Loucy (cell line): ENCODE measurements at regions not wholly inside any gene's neighbourhood (a gene's known extent, or its start where the extent isn't known, plus 50 kb on each side); places are given as distances from the start of the nearest gene placed in this dataset.
"Not testable (repeated sequence)": the region's sequence is repeated elsewhere in the genome, so short reads cannot be mapped to it uniquely, and the experiment has no call there.

Experiments
- H2AFZ ChIP-seq: fragments of 200-600 bp; sonication (generic); 2 replicates; pipeline ENCODE4 v1.6.0; 2016; ENCODE audit warnings: antibody characterized with exemption, mild to moderate bottlenecking, low read length, moderate library complexity
- H3F3A ChIP-seq: fragments of 200-600 bp; 2 replicates; pipeline ENCODE4 v1.6.0; 2016; ENCODE audit warnings: antibody characterized with exemption, low read depth, mild to moderate bottlenecking
- H3K27me3 ChIP-seq: fragments of 200-600 bp; sonication (generic); 2 replicates; pipeline ENCODE4 v1.6.1; 2014; ENCODE audit warnings: low read length, mild to moderate bottlenecking; ENCODE audit not compliant: insufficient read depth, poor library complexity, severe bottlenecking
- H3K36me3 ChIP-seq: fragments of 200-600 bp; sonication (generic); 2 replicates; pipeline ENCODE4 v1.6.1; 2016; ENCODE audit warnings: low read length; ENCODE audit not compliant: insufficient read depth
- H3K4me1 ChIP-seq: fragments of 200-600 bp; sonication (generic); 2 replicates; pipeline ENCODE4 v1.5.1; 2014; ENCODE audit warnings: low read length, mild to moderate bottlenecking; ENCODE audit not compliant: insufficient read depth, poor library complexity, severe bottlenecking
- H3K4me2 ChIP-seq: fragments of 200-600 bp; sonication (generic); 2 replicates; pipeline ENCODE4 v1.6.0; 2014; ENCODE audit warnings: antibody characterized with exemption, low read length, low read depth, mild to moderate bottlenecking; ENCODE audit not compliant: poor library complexity, severe bottlenecking
- H3K4me3 ChIP-seq: fragments of 200-600 bp; sonication (generic); 2 replicates; pipeline ENCODE4 v1.5.1; 2014; ENCODE audit warnings: low read length, mild to moderate bottlenecking, mixed read lengths; ENCODE audit not compliant: poor library complexity, severe bottlenecking
- H3K79me2 ChIP-seq: fragments of 200-600 bp; sonication (generic); 2 replicates; pipeline ENCODE4 v1.6.1; 2014; ENCODE audit warnings: low read length; ENCODE audit not compliant: insufficient read depth
- H3K9ac ChIP-seq: fragments of 200-600 bp; sonication (generic); 2 replicates; pipeline ENCODE4 v1.6.0; 2014; ENCODE audit warnings: mild to moderate bottlenecking, low read depth, low read length, moderate library complexity; ENCODE audit not compliant: poor library complexity, severe bottlenecking
- H3K9me2 ChIP-seq: fragments of 200-600 bp; sonication (generic); replicated peaks from 2 replicates; pipeline ENCODE4 v1.6.1; 2016; ENCODE audit warnings: low read depth, low read length, mixed read lengths
- H3K9me3 ChIP-seq: fragments of 200-600 bp; sonication (generic); 2 replicates; pipeline ENCODE4 v1.6.1; 2014; ENCODE audit warnings: mild to moderate bottlenecking, antibody characterized with exemption, low read length, low read depth; ENCODE audit not compliant: insufficient read depth
- H4K20me1 ChIP-seq: fragments of 200-600 bp; sonication (generic); 2 replicates; pipeline ENCODE4 v1.6.0; 2014; ENCODE audit warnings: antibody characterized with exemption, low read length, mild to moderate bottlenecking; ENCODE audit not compliant: insufficient read depth, poor library complexity, severe bottlenecking
- EZH2phosphoT487 ChIP-seq: fragments of 200-600 bp; IDR thresholded peaks from 2 replicates; pipeline ENCODE4 v1.6.1; 2018; ENCODE audit warnings: antibody characterized with exemption, mild to moderate bottlenecking, moderate library complexity, borderline replicate concordance
- TF ChIP-seq, protein P1 (sequence below): fragments of 200-600 bp; sonication (generic); conservative IDR thresholded peaks from 2 replicates; pipeline ENCODE4 v1.5.1; 2014; ENCODE audit warnings: mild to moderate bottlenecking, antibody characterized with exemption, low read length

DNA sequence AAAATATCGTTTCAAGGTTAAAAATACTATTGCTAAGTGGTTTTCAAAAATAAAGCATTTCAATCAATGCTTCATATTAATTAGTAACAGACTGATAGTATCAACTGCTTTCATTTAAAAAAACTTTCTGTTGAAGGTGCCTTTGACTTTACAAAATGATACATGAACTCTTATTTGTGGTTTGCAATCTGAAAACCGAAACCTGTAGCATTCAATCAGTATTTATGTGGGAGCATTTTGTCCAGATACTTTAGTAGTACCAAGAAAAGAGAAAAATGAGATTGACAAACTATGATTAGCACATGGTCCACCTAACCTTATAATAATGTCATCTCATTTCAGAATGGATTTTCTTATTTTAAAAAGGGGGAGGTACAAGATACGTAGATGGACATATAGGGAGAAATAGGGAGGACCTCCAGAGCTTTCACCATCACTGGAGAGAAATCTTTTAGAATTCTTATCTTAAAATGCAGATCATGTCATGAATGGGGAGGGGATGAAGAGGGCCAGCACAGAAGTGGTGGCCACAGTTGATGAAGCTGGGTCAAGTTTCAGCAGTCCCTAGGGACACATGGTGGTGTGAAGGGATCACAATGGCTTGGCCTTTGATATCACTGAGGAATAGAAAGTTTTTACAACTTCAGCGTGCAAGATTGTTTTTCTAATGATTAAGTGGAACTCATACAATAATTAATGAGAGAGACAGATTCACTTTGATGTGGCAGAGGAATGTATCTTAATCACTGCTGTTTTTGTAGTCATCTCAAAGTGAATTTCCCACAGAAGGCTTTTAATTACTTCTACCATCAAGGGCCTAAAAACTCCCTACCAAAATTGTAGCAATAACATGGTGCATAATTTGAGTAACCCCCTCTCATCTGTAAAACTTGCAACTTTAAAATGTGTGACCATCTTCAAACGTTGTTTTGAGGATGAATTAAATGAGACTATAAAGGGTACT, 322.3 kb upstream of the EDIL3 start:
- Histone ChIP-seq H3K79me2 (no peaks in the 10 kb centered on the region), H3K36me3 (no peaks in the 10 kb centered on the region), H4K20me1 (no peaks in the 10 kb centered on the region), H3K9me3 (no peaks in the 10 kb centered on the region), H3K9me2 (no peaks in the 10 kb centered on the region), H3K9ac (no peak overlapping the region), H2AFZ (no peak overlapping the region), H3K4me1 (no peaks in the 10 kb centered on the region), H3K27me3 (no peaks in the 10 kb centered on the region), H3F3A (no peaks in the 10 kb centered on the region), H3K4me3 (no peak overlapping the region), H3K4me2 (no peak overlapping the region)
- TF ChIP-seq, protein P1, sequence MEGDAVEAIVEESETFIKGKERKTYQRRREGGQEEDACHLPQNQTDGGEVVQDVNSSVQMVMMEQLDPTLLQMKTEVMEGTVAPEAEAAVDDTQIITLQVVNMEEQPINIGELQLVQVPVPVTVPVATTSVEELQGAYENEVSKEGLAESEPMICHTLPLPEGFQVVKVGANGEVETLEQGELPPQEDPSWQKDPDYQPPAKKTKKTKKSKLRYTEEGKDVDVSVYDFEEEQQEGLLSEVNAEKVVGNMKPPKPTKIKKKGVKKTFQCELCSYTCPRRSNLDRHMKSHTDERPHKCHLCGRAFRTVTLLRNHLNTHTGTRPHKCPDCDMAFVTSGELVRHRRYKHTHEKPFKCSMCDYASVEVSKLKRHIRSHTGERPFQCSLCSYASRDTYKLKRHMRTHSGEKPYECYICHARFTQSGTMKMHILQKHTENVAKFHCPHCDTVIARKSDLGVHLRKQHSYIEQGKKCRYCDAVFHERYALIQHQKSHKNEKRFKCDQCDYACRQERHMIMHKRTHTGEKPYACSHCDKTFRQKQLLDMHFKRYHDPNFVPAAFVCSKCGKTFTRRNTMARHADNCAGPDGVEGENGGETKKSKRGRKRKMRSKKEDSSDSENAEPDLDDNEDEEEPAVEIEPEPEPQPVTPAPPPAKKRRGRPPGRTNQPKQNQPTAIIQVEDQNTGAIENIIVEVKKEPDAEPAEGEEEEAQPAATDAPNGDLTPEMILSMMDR = no peak
- no peak for TF ChIP-seq EZH2phosphoT487

DNA sequence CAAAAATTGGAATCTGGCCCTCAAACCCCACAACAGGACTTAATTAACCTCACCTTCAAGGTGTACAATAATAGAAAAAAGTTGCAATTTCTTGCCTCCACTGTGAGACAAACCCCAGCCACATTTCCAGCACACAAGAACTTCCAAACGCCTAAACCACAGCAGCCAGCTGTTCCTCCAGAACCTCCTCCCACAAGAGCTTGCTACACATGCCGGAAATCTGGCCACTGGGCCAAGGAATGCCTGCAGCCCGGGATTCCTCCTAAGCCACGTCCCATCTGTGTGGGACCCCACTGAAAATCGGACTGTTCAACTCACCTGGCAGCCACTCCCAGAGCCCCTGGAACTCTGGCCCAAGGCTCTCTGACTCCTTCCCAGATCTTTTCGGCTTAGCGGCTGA, 315.9 kb upstream of the EDIL3 start:
- H2AFZ ChIP-seq, H4K20me1 ChIP-seq, H3K9me3 ChIP-seq, H3K4me1 ChIP-seq, H3F3A ChIP-seq, H3K36me3 ChIP-seq, H3K9me2 ChIP-seq, H3K4me3 ChIP-seq, H3K79me2 ChIP-seq, H3K4me2 ChIP-seq, H3K27me3 ChIP-seq, H3K9ac ChIP-seq: not testable (repeated sequence)

DNA sequence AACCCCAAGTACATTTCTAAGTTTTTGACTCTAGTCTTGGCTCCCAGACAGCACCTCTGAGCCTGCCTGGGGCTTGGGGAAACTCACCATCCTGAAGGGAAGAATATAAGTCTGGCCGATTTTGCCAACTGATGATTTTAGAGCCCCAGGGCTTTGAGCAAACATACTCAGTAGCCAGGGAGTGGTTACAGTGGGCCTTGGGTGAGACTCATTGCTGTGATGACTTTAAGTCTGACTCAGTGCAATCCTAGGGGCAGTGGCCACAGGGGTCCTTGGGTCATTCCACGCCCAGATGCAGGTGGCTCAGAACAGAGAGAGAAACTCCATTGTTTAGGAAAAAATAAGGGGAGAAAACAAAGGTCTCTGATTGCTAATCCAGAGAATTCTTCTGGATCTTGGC, 312.0 kb upstream of the EDIL3 start:
- Histone ChIP-seq H3K27me3 (no peaks in the 10 kb centered on the region), H3K36me3 (no peaks in the 10 kb centered on the region), H3K4me1 (no peaks in the 10 kb centered on the region), H3K9ac (no peak overlapping the region), H3K79me2 (no peaks in the 10 kb centered on the region), H3K9me3 (no peaks in the 10 kb centered on the region), H2AFZ (no peak overlapping the region), H3F3A (no peaks in the 10 kb centered on the region), H3K4me3 (no peak overlapping the region), H4K20me1 (no peaks in the 10 kb centered on the region), H3K4me2 (no peak overlapping the region), H3K9me2 (0 out of 2 replicates have a peak, but pooled peaks cover 3% of the 10 kb centered on the region)
- TF ChIP-seq, protein P1 = no peak
- TF ChIP-seq EZH2phosphoT487 = no peak

DNA sequence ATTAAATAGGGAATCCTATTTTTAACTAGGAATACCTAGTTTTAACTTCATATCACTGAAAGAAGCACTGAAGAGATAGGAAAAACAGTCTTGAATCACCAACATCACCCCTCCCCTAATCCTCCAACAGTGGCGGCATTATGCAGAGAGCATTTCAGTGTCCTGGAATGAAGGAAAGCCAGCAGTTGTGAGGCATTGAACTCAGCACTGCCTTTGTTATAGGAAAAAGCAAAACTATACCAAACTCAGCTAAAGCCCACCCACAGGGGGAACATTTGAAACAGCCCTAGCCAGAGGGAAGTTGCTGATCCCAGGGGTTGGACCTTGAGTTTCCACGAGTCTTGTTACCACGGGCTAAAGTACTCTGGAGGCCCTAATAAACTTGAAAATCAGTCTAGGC, 310.6 kb upstream of the EDIL3 start:
- H3K9me2 ChIP-seq = 0 out of 2 replicates have a peak, but pooled peaks cover 3% of the 10 kb centered on the region
- TF ChIP-seq, protein P1 = no peak
- TF ChIP-seq EZH2phosphoT487 = no peak
- no peak overlapping the region for H3K9ac ChIP-seq
- H3K9me3 ChIP-seq = no peaks in the 10 kb centered on the region
- no peak overlapping the region for H3K4me3 ChIP-seq
- H3K27me3 ChIP-seq = no peaks in the 10 kb centered on the region
- H3K36me3 ChIP-seq = no peaks in the 10 kb centered on the region
- H3F3A ChIP-seq = no peaks in the 10 kb centered on the region
- no peaks in the 10 kb centered on the region for H4K20me1 ChIP-seq
- no peak overlapping the region for H3K4me2 ChIP-seq
- no peak overlapping the region for H2AFZ ChIP-seq
- no peaks in the 10 kb centered on the region for H3K79me2 ChIP-seq
- no peaks in the 10 kb centered on the region for H3K4me1 ChIP-seq
